ENCODE measurements at regions not wholly inside any gene's neighbourhood (a gene's known extent, or its start where the extent isn't known, plus 50 kb on each side); places are given as distances from the start of the nearest gene placed in this dataset.

GRCh38 chr5:157917491-157917890 lies 58.5 kb upstream of the CLINT1 start:
- no peak overlapping the region for H3K4me3 ChIP-seq (ENCODE audit: low read depth, low read length)
- DNase-seq (ENCODE audit: low read depth), result no peak
- TF ChIP-seq, protein P1, sequence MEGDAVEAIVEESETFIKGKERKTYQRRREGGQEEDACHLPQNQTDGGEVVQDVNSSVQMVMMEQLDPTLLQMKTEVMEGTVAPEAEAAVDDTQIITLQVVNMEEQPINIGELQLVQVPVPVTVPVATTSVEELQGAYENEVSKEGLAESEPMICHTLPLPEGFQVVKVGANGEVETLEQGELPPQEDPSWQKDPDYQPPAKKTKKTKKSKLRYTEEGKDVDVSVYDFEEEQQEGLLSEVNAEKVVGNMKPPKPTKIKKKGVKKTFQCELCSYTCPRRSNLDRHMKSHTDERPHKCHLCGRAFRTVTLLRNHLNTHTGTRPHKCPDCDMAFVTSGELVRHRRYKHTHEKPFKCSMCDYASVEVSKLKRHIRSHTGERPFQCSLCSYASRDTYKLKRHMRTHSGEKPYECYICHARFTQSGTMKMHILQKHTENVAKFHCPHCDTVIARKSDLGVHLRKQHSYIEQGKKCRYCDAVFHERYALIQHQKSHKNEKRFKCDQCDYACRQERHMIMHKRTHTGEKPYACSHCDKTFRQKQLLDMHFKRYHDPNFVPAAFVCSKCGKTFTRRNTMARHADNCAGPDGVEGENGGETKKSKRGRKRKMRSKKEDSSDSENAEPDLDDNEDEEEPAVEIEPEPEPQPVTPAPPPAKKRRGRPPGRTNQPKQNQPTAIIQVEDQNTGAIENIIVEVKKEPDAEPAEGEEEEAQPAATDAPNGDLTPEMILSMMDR (IDR thresholded peaks at IDR 0.05; ENCODE audit: low read depth, low read length, missing control alignments), result no peak

DNA sequence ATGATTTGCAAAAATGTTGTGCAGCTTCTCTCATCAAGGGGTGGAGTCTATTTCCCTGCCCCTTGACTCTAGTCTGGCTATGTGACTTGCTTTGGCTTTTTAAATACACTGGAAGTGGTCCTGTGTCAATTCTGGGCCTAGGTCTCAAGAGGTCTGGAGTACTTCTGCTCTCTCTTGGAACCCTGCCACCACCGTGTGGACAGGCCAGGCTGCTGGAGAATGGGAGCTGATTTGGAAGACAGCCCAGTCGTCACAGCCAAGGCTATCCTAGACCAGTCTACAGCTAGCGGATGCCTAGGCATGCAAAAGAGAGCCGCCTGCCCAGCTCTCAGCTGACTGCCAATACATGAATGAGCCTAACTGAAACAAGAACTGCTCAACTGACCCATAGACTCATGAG lies 56.7 kb upstream of the CLINT1 start:
- TF ChIP-seq, protein P1 (IDR thresholded peaks at IDR 0.05; ENCODE audit: low read depth, low read length, missing control alignments), result no peak
- H3K4me3 ChIP-seq (ENCODE audit: low read depth, low read length), result no peak overlapping the region
- no peak for DNase-seq (ENCODE audit: low read depth)

GRCh38 chr5:157914151-157914788 lies 55.3 kb upstream of the CLINT1 start:
- TF ChIP-seq, protein P1 (IDR thresholded peaks at IDR 0.05; ENCODE audit: low read depth, low read length, missing control alignments), result no peak
- no peak for DNase-seq (ENCODE audit: low read depth)
- H3K4me3 ChIP-seq (ENCODE audit: low read depth, low read length), result no peak overlapping the region

DNA sequence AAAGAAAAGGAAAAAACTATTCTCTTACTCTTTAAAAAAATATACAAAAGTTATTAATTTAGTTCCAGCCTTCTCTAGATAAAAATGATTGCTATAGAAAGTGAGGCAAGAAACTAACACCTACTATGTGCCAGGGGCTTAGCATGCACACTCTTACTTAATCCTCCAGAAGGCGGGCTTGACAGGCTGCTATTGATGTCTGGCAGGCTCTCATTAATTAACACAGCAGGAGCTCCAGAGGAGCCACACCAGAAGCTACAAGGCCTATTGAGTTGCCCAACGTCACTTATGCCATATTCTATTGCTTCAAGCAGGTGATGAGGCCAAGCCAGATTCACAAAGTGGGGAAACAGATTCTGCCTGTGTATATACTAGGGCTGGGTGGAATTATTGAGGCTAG lies 54.6 kb upstream of the CLINT1 start:
- TF ChIP-seq, protein P1 (IDR thresholded peaks at IDR 0.05; ENCODE audit: low read depth, low read length, missing control alignments), result no peak
- no peak for DNase-seq (ENCODE audit: low read depth)
- H3K4me3 ChIP-seq (ENCODE audit: low read depth, low read length), result no peak overlapping the region

- no peak overlapping the region for H3K4me3 ChIP-seq (ENCODE audit: low read depth, low read length)
- DNase-seq (ENCODE audit: low read depth), result peak; percentile 30
- TF ChIP-seq, protein P1 (IDR thresholded peaks at IDR 0.05; ENCODE audit: low read depth, low read length, missing control alignments), result no peak
These were observed 53.8 kb upstream of the CLINT1 start for GRCh38 chr5:157912621-157913325.

DNA sequence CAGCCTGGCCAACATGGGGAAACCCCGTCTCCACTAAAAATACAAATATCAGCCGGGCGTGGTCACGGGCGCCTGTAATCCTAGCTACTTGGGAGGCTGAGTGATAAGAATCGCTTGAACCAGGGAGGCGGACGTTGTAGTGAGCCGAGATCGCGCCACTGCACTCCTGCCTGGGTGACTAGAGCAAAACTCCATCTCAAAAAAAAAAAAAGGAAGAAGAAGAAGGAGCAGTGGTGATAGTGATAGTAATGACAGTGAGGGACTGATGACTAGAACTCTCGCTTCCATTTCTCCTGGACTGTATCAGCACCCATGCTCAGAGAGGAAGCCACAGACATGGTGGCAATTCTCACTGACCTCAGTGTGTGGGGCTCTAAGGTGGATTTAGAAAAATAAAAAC lies 52.6 kb upstream of the CLINT1 start:
- TF ChIP-seq, protein P1 (IDR thresholded peaks at IDR 0.05; ENCODE audit: low read depth, low read length, missing control alignments), result no peak
- no peak for DNase-seq (ENCODE audit: low read depth)
- H3K4me3 ChIP-seq (ENCODE audit: low read depth, low read length), result no peak overlapping the region

Data from GM12864 (cell line).